H1 (cell line): ENCODE measurements at regions not wholly inside any gene's neighbourhood (a gene's known extent, or its start where the extent isn't known, plus 50 kb on each side); places are given as distances from the start of the nearest gene placed in this dataset.

Experiments
- CBX5 ChIP-seq: fragments of 300-800, 300-1000 bp; sonication (generic); IDR thresholded peaks from 2 replicates; pipeline ENCODE4 v1.7.1; 2016; ENCODE audit warnings: antibody characterized with exemption, low read length, low read depth
- CREB1 ChIP-seq: IDR thresholded peaks from 2 replicates; pipeline ENCODE4 v1.6.1; 2012; ENCODE audit warnings: inconsistent platforms
- FOSL1 ChIP-seq: IDR thresholded peaks from 2 replicates; pipeline ENCODE4 v1.6.1; 2011; ENCODE audit warnings: mild to moderate bottlenecking, low read depth, low read length, moderate library complexity; ENCODE audit not compliant: insufficient read depth
- POLR2AphosphoS5 ChIP-seq: IDR thresholded peaks from 2 replicates; pipeline ENCODE4 v1.6.1; 2011; ENCODE audit warnings: low read depth, low read length
- TF ChIP-seq, protein P1 (sequence below): fragments of 300-600 bp; sonication (generic); IDR thresholded peaks from 2 replicates; pipeline ENCODE4 v1.7.1; 2012; ENCODE audit warnings: low read length, moderate library complexity, mild to moderate bottlenecking, inconsistent platforms; ENCODE audit not compliant: insufficient replicate concordance

DNA sequence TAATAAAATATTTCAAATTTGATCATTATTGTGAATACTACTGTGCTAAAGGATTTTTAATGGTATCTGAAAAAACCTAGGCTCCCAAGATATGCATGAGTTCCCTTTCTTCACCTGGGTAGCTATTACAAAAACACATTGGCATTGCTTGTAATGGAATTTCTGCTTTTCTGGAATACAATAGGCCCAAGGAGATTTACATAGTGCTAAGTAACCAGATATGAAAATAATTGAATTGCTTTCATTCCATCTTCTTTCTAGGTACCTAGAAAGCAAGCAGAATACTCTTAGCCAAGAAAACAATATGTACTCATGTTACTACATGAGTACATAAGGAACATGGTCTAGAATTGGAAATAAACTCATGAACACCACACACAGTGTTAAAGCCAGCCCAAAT lies 291.9 kb downstream of the KCNC2 start (continued):
- TF ChIP-seq, protein P1, sequence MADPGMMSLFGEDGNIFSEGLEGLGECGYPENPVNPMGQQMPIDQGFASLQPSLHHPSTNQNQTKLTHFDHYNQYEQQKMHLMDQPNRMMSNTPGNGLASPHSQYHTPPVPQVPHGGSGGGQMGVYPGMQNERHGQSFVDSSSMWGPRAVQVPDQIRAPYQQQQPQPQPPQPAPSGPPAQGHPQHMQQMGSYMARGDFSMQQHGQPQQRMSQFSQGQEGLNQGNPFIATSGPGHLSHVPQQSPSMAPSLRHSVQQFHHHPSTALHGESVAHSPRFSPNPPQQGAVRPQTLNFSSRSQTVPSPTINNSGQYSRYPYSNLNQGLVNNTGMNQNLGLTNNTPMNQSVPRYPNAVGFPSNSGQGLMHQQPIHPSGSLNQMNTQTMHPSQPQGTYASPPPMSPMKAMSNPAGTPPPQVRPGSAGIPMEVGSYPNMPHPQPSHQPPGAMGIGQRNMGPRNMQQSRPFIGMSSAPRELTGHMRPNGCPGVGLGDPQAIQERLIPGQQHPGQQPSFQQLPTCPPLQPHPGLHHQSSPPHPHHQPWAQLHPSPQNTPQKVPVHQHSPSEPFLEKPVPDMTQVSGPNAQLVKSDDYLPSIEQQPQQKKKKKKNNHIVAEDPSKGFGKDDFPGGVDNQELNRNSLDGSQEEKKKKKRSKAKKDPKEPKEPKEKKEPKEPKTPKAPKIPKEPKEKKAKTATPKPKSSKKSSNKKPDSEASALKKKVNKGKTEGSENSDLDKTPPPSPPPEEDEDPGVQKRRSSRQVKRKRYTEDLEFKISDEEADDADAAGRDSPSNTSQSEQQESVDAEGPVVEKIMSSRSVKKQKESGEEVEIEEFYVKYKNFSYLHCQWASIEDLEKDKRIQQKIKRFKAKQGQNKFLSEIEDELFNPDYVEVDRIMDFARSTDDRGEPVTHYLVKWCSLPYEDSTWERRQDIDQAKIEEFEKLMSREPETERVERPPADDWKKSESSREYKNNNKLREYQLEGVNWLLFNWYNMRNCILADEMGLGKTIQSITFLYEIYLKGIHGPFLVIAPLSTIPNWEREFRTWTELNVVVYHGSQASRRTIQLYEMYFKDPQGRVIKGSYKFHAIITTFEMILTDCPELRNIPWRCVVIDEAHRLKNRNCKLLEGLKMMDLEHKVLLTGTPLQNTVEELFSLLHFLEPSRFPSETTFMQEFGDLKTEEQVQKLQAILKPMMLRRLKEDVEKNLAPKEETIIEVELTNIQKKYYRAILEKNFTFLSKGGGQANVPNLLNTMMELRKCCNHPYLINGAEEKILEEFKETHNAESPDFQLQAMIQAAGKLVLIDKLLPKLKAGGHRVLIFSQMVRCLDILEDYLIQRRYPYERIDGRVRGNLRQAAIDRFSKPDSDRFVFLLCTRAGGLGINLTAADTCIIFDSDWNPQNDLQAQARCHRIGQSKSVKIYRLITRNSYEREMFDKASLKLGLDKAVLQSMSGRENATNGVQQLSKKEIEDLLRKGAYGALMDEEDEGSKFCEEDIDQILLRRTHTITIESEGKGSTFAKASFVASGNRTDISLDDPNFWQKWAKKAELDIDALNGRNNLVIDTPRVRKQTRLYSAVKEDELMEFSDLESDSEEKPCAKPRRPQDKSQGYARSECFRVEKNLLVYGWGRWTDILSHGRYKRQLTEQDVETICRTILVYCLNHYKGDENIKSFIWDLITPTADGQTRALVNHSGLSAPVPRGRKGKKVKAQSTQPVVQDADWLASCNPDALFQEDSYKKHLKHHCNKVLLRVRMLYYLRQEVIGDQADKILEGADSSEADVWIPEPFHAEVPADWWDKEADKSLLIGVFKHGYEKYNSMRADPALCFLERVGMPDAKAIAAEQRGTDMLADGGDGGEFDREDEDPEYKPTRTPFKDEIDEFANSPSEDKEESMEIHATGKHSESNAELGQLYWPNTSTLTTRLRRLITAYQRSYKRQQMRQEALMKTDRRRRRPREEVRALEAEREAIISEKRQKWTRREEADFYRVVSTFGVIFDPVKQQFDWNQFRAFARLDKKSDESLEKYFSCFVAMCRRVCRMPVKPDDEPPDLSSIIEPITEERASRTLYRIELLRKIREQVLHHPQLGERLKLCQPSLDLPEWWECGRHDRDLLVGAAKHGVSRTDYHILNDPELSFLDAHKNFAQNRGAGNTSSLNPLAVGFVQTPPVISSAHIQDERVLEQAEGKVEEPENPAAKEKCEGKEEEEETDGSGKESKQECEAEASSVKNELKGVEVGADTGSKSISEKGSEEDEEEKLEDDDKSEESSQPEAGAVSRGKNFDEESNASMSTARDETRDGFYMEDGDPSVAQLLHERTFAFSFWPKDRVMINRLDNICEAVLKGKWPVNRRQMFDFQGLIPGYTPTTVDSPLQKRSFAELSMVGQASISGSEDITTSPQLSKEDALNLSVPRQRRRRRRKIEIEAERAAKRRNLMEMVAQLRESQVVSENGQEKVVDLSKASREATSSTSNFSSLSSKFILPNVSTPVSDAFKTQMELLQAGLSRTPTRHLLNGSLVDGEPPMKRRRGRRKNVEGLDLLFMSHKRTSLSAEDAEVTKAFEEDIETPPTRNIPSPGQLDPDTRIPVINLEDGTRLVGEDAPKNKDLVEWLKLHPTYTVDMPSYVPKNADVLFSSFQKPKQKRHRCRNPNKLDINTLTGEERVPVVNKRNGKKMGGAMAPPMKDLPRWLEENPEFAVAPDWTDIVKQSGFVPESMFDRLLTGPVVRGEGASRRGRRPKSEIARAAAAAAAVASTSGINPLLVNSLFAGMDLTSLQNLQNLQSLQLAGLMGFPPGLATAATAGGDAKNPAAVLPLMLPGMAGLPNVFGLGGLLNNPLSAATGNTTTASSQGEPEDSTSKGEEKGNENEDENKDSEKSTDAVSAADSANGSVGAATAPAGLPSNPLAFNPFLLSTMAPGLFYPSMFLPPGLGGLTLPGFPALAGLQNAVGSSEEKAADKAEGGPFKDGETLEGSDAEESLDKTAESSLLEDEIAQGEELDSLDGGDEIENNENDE = no peak
- TF ChIP-seq CBX5 = no peak
- TF ChIP-seq FOSL1 = no peak
- no peak for TF ChIP-seq CREB1
- TF ChIP-seq POLR2AphosphoS5 = no peak
